Activated T-cell treated with anti-CD3 and anti-CD28 coated beads for 1 hour (primary cell): ENCODE measurements at regions not wholly inside any gene's neighbourhood (a gene's known extent, or its start where the extent isn't known, plus 50 kb on each side); places are given as distances from the start of the nearest gene placed in this dataset.

Experiments used
- DNase-seq: peaks from one replicate; pipeline ENCODE4 v3.0.0-alpha.2; 2020; ENCODE audit warnings: low read depth

DNA sequence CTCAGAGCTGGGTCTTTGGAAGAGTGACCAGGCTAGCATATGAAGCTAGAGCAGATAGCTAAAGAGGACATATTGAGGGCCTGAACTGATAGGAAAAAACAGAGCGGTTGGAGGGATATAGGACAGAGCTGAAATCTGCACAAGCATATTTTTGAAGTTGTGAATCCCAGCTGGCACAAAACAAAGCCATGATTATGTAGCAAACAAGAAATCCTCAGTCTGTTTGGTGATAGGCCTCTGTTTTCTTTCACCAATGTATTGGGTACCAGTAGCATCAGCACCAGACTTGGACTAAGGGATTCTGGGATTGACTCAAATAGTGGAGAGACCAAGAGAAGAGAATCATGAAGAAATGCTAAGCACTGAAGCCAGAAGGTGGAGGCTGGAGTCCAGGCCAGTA lies 151.0 kb downstream of the FAM43A start:
- DNase-seq = no peak

DNA sequence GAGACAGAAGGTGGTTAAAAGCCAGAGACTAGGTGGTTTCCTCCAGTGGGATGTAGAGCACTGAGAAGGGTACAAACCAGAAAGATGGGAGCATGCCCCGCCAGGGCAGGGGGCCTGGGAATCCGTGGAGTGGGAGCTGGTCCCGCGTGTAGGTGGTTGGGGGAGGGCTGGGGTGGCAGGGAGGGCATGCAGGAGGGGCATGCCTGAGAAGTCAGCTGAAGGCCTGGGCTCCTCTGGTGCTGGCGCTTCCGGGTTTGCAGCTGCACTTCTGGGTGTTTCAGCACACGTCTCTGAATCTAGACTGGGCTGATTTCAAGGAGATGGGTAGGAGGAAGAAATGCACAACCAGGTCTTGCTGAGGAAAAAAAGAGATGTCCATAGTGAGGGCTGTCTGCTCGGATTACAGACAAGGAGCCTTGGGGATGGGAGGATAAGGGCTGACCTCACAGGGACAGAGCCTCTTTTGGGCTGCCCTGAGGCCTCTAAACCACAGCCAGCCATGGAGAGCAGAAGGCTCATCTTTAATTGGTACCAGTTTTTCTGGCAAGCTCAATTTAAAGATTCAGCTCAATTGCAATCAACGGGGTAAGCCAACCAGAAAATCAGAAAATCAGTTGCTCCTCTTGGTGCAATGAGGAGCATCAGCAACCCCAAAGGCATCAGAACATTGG lies 151.9 kb downstream of the FAM43A start:
- no peak for DNase-seq

DNA sequence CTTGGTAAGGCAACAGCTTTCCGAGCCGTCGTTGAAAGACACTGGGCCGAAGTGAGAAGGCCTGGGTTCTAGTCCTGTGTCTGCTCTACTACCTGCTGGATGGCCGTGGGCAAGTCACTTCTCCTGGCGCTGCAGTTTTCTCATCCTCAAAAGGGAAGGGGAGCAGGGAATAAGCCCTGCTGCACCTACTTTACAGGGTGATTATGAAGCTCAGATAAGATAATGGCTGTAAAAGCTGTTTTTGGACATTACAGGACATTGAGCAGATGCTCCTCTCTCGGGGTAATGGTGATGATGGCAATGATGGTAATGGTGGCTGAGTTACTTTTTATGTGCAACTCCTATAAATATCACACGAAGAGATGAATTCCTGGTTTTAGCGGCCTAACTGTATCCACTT lies 152.6 kb downstream of the FAM43A start:
- no peak for DNase-seq

DNA sequence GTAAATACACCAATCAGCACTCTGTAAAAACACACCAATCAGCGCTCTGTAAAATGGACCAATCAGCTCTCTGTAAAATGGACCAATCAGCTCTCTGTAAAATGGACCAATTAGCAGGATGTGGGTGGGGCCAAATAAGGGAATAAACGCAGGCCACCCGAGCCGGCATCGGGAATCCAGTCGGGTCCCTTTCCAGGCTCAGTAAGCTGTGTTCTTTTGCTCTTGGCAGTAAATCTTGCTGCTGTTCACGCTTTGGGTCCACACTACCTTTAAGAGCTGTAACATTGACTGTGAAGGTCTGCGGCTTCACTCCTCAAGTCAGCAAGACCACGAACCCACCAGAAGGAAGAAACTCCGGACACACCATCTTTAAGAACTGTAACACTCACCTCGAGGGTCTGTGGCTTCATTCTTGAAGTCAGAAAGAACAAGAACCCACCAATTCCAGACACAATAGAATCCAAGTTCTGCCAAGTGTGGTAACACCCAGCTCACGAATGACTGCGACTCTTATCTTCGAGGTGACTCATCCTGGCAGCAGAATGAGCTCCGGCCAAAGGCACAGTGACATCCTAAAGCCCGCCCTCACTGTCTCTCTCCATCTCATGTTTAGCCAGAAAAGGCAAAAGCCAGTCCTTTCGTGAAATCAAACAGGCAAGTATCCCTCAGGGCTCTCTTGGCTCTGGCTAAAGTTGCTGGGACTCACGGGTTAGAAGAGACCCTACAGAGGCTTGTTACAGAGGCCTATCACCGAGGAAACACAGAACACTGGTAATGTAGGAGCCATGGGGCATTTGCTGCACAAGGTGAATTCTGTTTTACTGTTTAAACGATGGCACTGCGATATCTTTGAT lies 155.2 kb downstream of the FAM43A start:
- no peak for DNase-seq

DNA sequence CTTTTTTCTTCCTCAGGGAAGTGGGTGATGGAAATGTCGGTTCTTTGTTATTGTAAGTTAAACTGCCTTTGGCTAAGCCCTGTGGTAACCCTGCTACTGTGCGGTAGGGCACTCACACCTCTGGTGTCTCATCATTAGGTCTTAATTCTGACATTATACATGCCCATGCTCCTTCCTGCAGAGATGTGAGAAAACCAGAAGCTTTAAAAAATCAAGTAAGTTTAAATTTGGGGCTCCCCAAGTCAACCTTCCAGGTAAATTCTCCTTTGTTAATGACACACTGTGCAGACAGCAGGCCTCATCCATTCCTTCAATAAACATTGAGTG lies 155.8 kb downstream of the FAM43A start:
- DNase-seq = no peak

DNA sequence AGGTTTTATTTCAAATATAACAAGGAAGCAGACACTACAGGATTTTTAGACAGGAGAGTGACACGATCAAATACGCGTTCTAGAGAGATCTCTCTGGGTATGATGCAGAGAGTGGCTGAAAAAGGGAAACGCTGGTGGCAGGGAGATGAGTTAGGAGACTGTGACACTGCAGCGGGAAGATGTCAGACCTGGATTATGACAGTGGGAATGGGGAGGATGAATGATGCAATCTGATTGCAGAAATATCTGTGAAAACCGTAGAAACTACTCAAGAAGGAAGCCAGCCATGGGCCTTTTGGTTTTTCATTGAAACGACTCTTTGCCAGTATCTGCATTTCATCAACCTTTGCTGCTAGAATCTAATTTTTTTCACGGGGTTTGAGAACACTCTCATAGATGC lies 157.9 kb downstream of the FAM43A start:
- DNase-seq = no peak

DNA sequence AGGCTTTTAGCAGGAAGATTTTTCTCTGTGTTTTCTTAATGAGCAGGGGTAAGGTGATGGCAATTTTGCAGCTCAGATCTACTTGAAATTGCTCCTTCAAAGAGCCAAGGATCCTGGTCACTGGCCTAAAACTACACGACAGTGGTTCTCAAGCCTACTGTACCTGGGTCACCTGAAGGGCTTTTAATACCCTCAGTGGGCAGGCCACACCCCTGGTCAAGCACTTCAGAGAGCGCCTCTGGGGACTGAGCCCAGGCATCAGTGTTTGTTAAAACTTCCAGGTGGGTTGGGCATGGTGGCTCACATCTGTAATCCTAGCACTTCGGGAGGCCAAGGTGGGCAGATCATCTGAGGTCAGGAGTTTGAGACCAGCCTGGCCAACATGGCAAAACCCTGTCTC lies 158.4 kb downstream of the FAM43A start:
- no peak for DNase-seq

DNA sequence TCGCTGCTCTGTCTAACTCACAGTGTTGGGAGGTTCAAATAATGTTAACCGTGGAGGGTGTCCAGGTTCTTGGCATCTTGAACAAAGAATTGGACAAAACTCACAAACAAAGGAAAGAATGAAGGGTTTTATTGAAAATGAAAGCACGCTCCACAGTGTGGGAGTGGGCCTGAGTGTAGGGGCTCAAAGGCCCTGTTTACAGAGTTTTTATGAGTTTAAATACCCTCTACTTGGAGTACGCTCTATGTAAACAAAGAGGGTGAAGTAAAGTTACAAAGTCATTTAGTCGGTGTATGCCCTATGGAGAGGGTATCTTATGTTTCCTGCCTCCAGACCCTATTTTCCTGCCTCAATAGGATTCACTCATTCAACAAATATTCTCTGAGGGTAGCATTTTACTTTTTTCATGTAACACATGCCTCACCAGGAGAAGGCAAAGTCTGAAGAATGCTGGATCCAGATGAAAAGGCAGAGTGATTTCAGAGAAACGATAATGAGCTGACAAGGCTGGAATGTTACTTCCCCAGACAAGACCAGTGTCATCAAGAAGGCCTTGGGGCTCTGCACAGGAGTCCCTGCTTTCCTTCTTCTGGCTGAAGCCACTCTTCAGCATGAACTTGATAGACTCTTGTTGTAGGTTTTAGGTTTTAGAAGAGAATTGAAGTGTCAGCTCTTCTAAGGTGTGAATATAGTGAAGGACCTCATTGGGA lies 163.6 kb downstream of the FAM43A start:
- no peak for DNase-seq

DNA sequence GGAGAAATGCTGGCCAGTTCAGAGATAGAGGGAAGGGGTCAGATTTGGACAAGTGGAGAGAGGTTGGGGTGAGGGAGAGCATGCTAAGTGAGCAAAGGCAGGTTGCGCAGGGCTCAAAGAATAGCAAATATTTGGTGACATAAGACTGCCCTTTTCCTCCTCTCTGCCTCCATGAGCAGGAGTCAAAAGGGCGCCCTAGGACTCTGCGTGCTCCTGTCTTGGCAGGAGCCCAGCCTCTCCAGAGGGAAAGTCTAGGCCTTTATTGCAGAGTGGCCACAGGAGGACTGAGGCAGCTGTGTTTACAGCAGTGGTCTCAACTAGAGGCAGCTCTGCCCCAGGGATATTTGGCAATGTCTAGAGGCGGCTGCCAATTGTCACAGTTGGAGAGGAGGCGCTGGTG lies 165.6 kb downstream of the FAM43A start:
- DNase-seq = no peak

DNA sequence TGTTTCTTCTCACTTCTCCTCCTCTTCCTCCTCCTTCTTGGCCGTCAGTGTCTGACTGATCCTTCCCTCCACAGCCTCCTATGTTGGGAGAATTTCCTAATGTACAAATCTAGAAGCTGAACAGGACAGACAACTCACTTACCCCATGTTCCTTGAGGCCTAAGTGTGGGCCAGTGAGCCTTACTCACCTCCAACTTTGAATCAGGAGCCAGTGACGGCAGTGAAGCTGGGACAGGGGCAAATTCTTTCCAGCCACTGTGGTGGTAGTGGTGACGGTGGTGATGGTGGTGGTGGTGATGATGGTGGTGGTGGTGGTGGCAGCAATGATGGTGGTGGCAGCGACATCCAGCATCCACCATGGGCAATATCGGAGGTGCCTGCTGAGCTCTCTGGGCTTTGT lies 166.3 kb downstream of the FAM43A start:
- no peak for DNase-seq

DNA sequence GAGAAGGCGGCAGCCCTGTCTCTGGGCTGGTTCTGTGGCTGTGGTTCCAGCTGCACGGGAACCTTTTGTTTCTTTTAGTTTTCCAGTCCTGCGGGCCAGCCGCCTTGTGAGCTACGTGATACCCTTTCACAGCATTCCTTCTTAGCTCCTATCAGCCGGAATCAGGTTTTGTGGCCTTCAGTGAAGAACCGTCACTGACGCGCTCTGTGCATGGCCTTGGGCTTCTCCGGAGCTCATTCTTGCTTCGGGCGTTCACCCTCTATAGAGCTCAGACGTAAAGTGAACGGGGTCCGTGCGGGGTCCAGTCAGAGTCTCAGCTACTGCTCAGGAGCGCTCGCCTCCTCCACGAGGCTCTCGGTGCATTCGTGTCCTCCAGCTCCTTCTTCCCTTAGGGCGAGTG lies 166.7 kb downstream of the FAM43A start:
- DNase-seq = no peak

DNA sequence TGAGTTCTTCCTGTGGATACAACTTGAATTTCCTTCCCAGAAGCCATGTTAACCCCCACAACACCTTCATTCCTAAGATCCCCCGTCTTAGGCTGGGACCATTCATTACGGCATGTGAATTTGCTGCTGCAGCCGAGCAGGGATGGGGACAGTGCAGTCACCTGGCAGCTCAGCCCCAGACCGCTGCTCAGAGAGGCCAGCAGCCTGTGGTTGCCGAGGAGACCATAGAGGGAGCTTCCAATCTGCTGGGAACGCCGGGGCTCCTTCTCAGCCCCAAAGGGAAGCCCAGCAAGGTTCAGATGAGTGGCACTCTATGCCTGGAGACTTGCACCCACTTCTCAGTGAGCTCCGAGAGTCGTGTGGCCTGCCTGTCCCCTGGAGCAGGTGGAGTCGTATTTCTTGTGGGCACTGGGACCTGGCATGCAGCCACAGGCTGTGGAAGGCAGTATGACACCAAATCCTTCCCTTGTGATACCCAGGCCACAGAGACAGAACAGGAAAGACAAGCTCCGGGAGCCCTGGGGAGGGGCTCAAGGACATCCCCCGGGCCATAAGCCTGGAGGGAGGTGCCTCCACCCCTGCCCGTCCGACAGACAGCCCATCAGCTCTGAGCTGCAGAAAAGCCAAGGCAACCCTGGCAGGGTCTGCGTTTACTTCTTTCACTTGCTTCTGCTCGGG lies 167.3 kb downstream of the FAM43A start:
- DNase-seq = no peak

DNA sequence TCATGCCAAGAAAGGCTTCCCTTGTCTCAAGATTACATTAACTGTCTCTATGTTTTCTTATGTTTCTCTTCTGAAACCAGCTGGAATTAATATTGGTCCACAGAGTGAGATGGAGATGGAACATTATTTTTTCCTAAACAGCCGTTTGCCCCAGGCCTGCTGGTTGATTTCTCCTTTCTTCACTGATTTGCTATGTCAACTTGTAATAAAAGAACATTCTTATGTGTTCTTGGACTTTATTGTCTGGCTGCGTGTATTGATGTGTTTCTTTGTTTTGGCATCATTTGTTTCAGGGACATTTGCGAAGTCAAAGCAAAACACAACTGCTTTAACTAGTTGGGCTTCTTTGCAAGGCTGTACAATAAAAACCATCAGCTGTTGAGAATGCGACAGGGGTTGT lies 168.5 kb downstream of the FAM43A start:
- DNase-seq = no peak

DNA sequence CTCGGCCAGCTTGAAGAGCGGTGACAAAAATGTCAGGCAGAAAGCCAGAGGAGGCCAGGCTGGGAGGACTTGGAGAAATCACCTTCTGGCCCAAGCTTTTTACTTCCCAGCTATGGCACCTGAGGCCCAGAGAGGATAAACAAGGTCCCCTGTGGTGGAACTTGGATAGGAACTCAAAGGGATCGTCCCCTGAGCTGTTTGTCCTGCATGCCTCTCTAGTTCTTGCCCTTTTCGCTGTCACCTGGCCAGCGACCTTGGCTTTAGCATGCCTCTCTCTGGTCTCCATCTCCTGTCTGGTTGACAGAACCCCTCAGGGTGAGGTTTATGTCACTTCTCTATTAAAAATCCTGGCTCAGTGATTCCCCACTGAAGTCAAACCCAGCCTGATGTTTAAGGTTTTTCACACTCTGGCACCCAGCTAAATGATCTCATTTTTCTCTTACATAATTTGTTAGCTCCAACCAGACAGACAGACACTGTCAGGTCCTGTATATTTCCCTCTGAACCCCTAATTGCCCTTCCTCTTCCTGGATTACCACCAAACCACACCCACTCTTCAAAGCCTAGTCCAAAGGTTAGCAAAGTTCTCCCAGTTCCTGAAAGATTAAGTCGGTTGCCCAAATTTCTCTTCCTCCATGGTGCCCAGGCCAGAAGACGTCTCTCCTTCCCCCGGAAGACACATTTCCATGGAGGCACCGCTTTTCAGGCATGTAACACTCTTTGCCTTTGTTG lies 169.1 kb downstream of the FAM43A start:
- no peak for DNase-seq

DNA sequence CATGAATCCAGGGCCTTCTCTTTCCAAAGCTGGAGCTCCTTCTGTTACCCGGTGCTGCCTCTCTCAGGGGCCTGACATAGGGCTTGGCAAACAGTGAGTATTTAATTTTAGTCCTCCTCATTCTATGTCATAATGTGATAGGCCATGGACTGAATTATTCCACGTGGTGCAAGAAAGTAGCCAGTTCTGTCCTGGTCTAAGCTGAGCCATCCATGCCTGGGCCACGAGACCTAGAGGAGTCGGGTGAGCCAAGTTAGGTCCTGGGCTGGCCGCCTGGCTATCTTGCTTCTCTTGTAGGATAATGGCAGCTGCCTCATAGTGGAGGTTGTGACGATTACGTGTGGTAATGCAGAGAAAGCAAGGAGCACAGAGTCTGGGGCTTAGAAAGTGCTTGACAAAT lies 170.6 kb downstream of the FAM43A start:
- DNase-seq = no peak

DNA sequence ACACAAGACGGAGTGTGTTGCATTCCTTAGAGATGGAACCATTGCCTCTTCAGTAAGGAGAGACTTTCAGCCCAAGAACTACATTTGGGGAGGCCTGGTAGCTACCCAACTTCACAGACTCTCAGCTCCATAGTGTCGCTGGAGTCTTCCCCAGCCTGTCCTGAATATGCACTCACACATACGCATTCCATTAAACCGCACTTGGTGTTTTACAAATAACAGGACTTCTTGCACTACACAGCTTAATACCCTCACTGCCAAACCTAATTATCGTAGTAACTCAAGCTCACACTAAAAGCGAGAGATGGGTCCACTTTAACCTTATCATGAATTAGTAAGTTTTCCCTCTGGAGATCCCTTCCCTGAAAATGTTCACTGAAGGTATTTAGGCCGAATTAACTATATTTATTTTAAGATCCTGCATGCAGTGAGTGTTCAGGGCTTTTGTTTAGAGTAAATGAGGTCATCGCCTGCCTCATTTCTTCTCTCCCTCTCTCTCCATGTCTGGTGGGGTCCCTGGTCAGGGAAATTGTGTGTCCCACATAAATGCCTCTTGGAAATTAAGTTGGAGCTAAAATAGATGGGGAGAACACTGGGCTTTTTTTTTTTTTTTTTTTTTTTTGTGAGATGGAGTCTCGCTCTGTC lies 171.9 kb downstream of the FAM43A start:
- no peak for DNase-seq

DNA sequence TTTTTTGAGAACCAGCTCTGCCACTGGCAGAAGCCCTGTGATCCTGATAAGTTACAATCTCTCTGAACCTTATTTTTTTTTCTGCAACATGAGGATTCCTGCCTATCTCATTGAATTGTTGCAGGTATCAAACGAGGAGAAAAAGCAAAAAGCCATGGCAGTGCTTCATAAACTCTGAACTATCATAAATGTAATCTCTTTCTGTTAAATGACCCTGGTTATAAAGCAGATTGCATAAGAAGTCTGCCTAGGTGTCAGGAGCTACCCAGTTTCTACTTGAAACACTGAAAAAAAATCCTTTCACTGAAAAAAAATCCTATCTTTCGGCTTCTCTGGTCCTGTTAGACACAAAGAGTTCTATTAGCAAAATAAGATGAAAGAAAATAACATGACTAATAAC lies 172.7 kb downstream of the FAM43A start:
- no peak for DNase-seq

DNA sequence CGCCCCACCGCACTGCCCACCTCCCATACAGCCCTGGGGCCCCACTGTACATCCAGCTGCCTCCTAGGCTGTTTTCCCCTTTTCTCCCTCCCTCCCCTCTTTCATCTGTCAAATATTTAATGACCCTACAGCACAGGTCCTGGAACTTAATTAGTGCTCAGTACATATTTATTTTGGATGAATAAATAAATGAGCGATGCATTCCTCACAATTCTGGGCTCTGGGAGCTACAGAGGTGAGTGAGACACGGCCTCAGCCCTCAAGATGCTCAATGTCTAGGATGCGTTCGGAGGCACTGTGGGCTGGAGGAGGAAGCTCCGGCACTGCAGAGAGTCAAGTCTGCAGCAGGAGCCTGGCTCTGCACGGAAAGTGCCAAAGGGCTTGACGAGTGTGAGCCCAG lies 175.0 kb downstream of the FAM43A start:
- DNase-seq = no peak

DNA sequence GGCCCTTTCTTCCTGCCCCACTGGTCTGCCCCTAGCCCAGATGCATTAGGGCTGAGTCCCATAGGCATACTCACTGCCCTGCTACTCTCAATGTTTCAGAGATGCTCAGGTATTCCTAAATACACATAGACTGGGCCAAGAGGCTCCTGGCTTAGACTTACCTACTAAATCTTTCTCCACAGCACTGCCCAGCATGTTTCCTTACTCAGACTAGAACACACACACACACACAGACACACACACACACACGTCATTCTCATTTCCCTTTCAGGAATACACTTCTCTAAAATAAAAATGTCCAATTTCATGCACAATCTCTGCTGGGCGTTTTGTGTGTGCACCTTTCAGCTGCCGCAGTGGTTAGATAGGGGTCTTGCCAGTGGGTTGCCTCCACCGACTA lies 175.7 kb downstream of the FAM43A start:
- no peak for DNase-seq

DNA sequence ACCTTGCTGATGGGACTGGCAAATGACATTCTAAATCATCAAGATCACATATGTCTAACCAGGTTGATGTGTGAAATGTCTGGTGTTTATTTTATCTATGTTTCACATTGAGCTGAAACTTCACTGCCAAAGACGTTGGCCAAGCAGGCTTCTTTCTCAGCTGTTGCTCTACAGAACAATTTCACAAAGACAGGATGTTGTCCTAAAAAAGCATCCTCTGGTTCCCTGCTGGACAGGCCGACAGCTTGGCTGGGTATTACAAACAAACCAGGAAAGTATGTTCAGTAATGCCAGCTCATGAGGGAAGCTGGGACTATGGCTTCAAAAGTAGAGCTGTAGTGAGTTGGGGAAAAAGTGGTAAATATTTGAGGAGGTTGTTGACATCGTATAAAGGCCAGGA lies 179.4 kb downstream of the FAM43A start:
- no peak for DNase-seq

DNA sequence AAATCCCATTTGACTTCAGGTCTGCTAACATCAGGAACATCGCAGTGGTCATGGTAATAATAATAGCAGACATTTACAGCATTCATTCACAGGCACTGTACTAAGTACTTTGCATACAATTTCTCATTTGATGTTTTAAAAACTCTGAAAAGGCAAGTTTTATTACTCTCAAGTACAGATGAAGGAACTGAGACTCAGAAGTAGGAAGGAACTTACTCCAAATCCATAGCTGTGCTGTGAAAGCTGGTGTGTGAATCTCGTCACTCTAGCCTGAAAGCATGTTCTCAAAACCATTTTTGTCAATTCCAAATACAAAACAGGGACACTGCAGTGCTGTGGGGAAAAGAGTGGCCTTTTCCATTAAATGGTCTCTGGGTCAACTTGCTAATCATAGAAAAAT lies 179.9 kb downstream of the FAM43A start:
- no peak for DNase-seq

DNA sequence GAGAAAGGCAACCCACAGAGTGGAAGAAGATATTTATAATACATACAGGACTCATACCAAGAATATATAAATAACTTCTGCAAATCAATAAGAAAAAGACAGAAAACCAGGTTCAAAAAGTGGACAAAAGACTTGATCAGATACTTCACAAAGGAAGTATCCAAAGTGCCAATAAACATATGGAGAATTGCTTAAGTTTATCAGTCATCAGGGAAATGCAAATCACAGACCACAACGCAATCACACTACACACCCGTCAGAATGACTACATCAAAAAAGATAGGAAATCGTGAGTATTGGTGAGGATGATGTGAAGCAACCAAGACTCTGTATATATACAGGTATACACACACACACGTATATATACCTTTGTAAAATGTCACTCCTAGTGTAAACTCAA lies 180.6 kb downstream of the FAM43A start:
- DNase-seq = no peak
